ENCODE measurements at regions not wholly inside any gene's neighbourhood (a gene's known extent, or its start where the extent isn't known, plus 50 kb on each side); places are given as distances from the start of the nearest gene placed in this dataset.

GRCh38 chr9:111728143-111728542 is 66.6 kb downstream of the SHOC1 start:
- H3K4me1 ChIP-seq (ENCODE audit: control insufficient read depth in 2 of 2, insufficient read depth in 1 of 2, low read depth in 1 of 2, low read length in 2 of 2): no peaks in the 10 kb centered on the region
- H3K23ac ChIP-seq (ENCODE audit: low read depth, low read length, poor library complexity): no peak overlapping the region
- H3K79me1 ChIP-seq (ENCODE audit: low read depth, low read length): no peaks in the 10 kb centered on the region
- no peak overlapping the region for H3K18ac ChIP-seq (ENCODE audit: low read length)
- no peaks in the 10 kb centered on the region for H3K27me3 ChIP-seq (ENCODE audit: control insufficient read depth in 3 of 3, insufficient read depth in 3 of 3, low read depth in 1 of 3, low read length in 3 of 3)
- H2BK120ac ChIP-seq (ENCODE audit: low read depth, low read length): no peak overlapping the region
- no peak overlapping the region for H2AK5ac ChIP-seq (ENCODE audit: low read depth, low read length)
- no peak overlapping the region for H3K9ac ChIP-seq (ENCODE audit: low read depth, low read length, poor library complexity)
- no peak overlapping the region for H2BK5ac ChIP-seq (ENCODE audit: low read length)
- no peak overlapping the region for H3K4me3 ChIP-seq (ENCODE audit: low read length in 2 of 2)
- no peak for DNase-seq (ENCODE audit: low spot score)
- H3K9me3 ChIP-seq (replicated peaks in 1 of 2; ENCODE audit: control insufficient read depth in 2 of 2, insufficient read depth in 1 of 2, low read depth in 1 of 2, low read length in 2 of 2): peaks cover 0 to 5% of the 10 kb centered on the region in 2 donors
- no peak overlapping the region for H3K14ac ChIP-seq (ENCODE audit: low read length)
- H3K4me2 ChIP-seq (ENCODE audit: insufficient read depth, low read length, poor library complexity, severe bottlenecking): no peak overlapping the region
- no peak overlapping the region for H3K27ac ChIP-seq (replicated peaks; ENCODE audit: low read length)
- H4K91ac ChIP-seq (ENCODE audit: low read depth, low read length, poor library complexity): no peak overlapping the region
- no peak overlapping the region for H3K4ac ChIP-seq (ENCODE audit: low read length)
- H2AFZ ChIP-seq (ENCODE audit: low read length): no peak overlapping the region
- H4K8ac ChIP-seq (ENCODE audit: low read depth, low read length): no peak overlapping the region
- no peak overlapping the region for H2BK15ac ChIP-seq (ENCODE audit: low read length)
- H3K36me3 ChIP-seq (replicated peaks in 1 of 2; ENCODE audit: control insufficient read depth in 2 of 2, insufficient read depth in 2 of 2, low read length in 2 of 2): no peaks in the 10 kb centered on the region
- no peak overlapping the region for H2BK12ac ChIP-seq (ENCODE audit: low read length)

- Histone ChIP-seq H3K4ac (ENCODE audit: low read length) (no peak overlapping the region), H2BK12ac (ENCODE audit: low read length) (no peak overlapping the region), H4K8ac (ENCODE audit: low read depth, low read length) (no peak overlapping the region)
These were observed 65.5 kb downstream of the GNG10 start for GRCh38 chr9:111726949-111727348.

GRCh38 chr9:111720174-111720573 is 58.8 kb downstream of the GNG10 start:
- no peaks in the 10 kb centered on the region for H3K27me3 ChIP-seq (ENCODE audit: control insufficient read depth in 3 of 3, insufficient read depth in 3 of 3, low read depth in 1 of 3, low read length in 3 of 3)
- no peak overlapping the region for H2AK5ac ChIP-seq (ENCODE audit: low read depth, low read length)
- H2BK5ac ChIP-seq (ENCODE audit: low read length): no peak overlapping the region
- H3K4me2 ChIP-seq (ENCODE audit: insufficient read depth, low read length, poor library complexity, severe bottlenecking): no peak overlapping the region
- H4K91ac ChIP-seq (ENCODE audit: low read depth, low read length, poor library complexity): no peak overlapping the region
- no peak overlapping the region for H3K4me3 ChIP-seq (ENCODE audit: low read length in 2 of 2)
- no peak overlapping the region for H2BK15ac ChIP-seq (ENCODE audit: low read length)
- H3K9ac ChIP-seq (ENCODE audit: low read depth, low read length, poor library complexity): no peak overlapping the region
- H3K36me3 ChIP-seq (replicated peaks in 1 of 2; ENCODE audit: control insufficient read depth in 2 of 2, insufficient read depth in 2 of 2, low read length in 2 of 2): no peaks in the 10 kb centered on the region
- no peak overlapping the region for H2BK120ac ChIP-seq (ENCODE audit: low read depth, low read length)
- no peaks in the 10 kb centered on the region for H3K9me3 ChIP-seq (replicated peaks in 1 of 2; ENCODE audit: control insufficient read depth in 2 of 2, insufficient read depth in 1 of 2, low read depth in 1 of 2, low read length in 2 of 2)
- H3K23ac ChIP-seq (ENCODE audit: low read depth, low read length, poor library complexity): no peak overlapping the region
- no peak overlapping the region for H3K14ac ChIP-seq (ENCODE audit: low read length)
- H3K4me1 ChIP-seq (ENCODE audit: control insufficient read depth in 2 of 2, insufficient read depth in 1 of 2, low read depth in 1 of 2, low read length in 2 of 2): no peaks in the 10 kb centered on the region
- no peak overlapping the region for H3K4ac ChIP-seq (ENCODE audit: low read length)
- no peak overlapping the region for H3K27ac ChIP-seq (replicated peaks; ENCODE audit: low read length)
- DNase-seq (ENCODE audit: low spot score): no peak
- H2BK12ac ChIP-seq (ENCODE audit: low read length): no peak overlapping the region
- no peaks in the 10 kb centered on the region for H3K79me1 ChIP-seq (ENCODE audit: low read depth, low read length)
- H2AFZ ChIP-seq (ENCODE audit: low read length): no peak overlapping the region
- H3K18ac ChIP-seq (ENCODE audit: low read length): no peak overlapping the region
- no peak overlapping the region for H4K8ac ChIP-seq (ENCODE audit: low read depth, low read length)

More at GRCh38 chr9:111726949-111727348, 65.5 kb downstream of the GNG10 start:
- H3K4me2 ChIP-seq (ENCODE audit: insufficient read depth, low read length, poor library complexity, severe bottlenecking): no peak overlapping the region
- H3K9ac ChIP-seq (ENCODE audit: low read depth, low read length, poor library complexity): no peak overlapping the region
- H3K9me3 ChIP-seq (replicated peaks in 1 of 2; ENCODE audit: control insufficient read depth in 2 of 2, insufficient read depth in 1 of 2, low read depth in 1 of 2, low read length in 2 of 2): peaks cover 0 to 5% of the 10 kb centered on the region in 2 donors
- H2BK5ac ChIP-seq (ENCODE audit: low read length): no peak overlapping the region
- no peak overlapping the region for H3K27ac ChIP-seq (replicated peaks; ENCODE audit: low read length)
- H3K27me3 ChIP-seq (ENCODE audit: control insufficient read depth in 3 of 3, insufficient read depth in 3 of 3, low read depth in 1 of 3, low read length in 3 of 3): no peaks in the 10 kb centered on the region
- H3K4me3 ChIP-seq (ENCODE audit: low read length in 2 of 2): no peak overlapping the region
- no peak overlapping the region for H3K18ac ChIP-seq (ENCODE audit: low read length)
- H2BK15ac ChIP-seq (ENCODE audit: low read length): no peak overlapping the region
- no peaks in the 10 kb centered on the region for H3K4me1 ChIP-seq (ENCODE audit: control insufficient read depth in 2 of 2, insufficient read depth in 1 of 2, low read depth in 1 of 2, low read length in 2 of 2)
- DNase-seq (ENCODE audit: low spot score): no peak
- H4K91ac ChIP-seq (ENCODE audit: low read depth, low read length, poor library complexity): no peak overlapping the region
- no peaks in the 10 kb centered on the region for H3K36me3 ChIP-seq (replicated peaks in 1 of 2; ENCODE audit: control insufficient read depth in 2 of 2, insufficient read depth in 2 of 2, low read length in 2 of 2)
- no peak overlapping the region for H2BK120ac ChIP-seq (ENCODE audit: low read depth, low read length)
- no peaks in the 10 kb centered on the region for H3K79me1 ChIP-seq (ENCODE audit: low read depth, low read length)
- H2AK5ac ChIP-seq (ENCODE audit: low read depth, low read length): no peak overlapping the region
- H3K23ac ChIP-seq (ENCODE audit: low read depth, low read length, poor library complexity): no peak overlapping the region
- no peak overlapping the region for H2AFZ ChIP-seq (ENCODE audit: low read length)
- H3K14ac ChIP-seq (ENCODE audit: low read length): no peak overlapping the region

Measured in neuronal stem cell (in vitro differentiated cells).